ENCODE measurements at regions not wholly inside any gene's neighbourhood (a gene's known extent, or its start where the extent isn't known, plus 50 kb on each side); places are given as distances from the start of the nearest gene placed in this dataset.

DNA sequence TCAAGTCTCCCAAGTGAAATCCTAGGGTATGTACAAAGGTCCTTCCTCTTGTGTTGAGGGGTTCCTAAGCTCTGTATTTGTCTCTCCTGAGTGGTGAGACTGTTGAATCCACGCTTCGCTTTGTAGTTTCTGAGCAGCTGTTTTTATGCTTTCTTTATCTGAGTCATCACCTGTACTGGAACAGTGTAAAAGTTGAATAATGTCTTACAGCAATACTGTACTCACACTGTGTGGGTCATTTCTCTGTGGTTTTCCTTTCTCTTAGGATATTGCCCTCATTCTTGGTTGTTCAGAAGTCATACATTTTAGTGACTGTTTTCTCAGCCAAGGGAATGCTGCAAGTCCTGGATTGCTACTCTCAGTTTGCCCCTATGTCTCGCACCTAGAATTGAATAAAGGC lies 1596.6 kb downstream of the SLITRK5 start:
- TF ChIP-seq, protein P1, sequence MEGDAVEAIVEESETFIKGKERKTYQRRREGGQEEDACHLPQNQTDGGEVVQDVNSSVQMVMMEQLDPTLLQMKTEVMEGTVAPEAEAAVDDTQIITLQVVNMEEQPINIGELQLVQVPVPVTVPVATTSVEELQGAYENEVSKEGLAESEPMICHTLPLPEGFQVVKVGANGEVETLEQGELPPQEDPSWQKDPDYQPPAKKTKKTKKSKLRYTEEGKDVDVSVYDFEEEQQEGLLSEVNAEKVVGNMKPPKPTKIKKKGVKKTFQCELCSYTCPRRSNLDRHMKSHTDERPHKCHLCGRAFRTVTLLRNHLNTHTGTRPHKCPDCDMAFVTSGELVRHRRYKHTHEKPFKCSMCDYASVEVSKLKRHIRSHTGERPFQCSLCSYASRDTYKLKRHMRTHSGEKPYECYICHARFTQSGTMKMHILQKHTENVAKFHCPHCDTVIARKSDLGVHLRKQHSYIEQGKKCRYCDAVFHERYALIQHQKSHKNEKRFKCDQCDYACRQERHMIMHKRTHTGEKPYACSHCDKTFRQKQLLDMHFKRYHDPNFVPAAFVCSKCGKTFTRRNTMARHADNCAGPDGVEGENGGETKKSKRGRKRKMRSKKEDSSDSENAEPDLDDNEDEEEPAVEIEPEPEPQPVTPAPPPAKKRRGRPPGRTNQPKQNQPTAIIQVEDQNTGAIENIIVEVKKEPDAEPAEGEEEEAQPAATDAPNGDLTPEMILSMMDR (IDR thresholded peaks at IDR 0.05), result no peak
- TF ChIP-seq POLR2AphosphoS5 (IDR thresholded peaks at IDR 0.05) (no peak), POLR2A (IDR thresholded peaks at IDR 0.05) (no peak)

Data from gastroesophageal sphincter (tissue), 3 donors.